Erythroblast (primary cell): ENCODE measurements at regions not wholly inside any gene's neighbourhood (a gene's known extent, or its start where the extent isn't known, plus 50 kb on each side); places are given as distances from the start of the nearest gene placed in this dataset.

ENCODE experiments used
- DNase-seq, 2 experiments: peaks; one replicate each; lab custom pipeline; 2025; lab: John Stamatoyannopoulos, UW
- GATA1 ChIP-seq: IDR thresholded peaks from 2 replicates; pipeline ENCODE4 v1.6.1; 2011; ENCODE audit warnings: low read depth, mild to moderate bottlenecking, control low read depth, low read length, moderate library complexity
- POLR2A ChIP-seq: IDR thresholded peaks from 2 replicates; pipeline ENCODE4 v1.6.1; 2011; ENCODE audit warnings: mild to moderate bottlenecking, low read length

GRCh38 chr9:88926781-88927505 is 64.3 kb upstream of the S1PR3 start:
- no peak for DNase-seq
- TF ChIP-seq POLR2A (no peak), GATA1 (no peak)

GRCh38 chr9:88927510-88927909 is 63.8 kb upstream of the S1PR3 start:
- TF ChIP-seq GATA1 (no peak), POLR2A (no peak)
- DNase-seq: no peak

GRCh38 chr9:88930716-88931115 is 60.6 kb upstream of the S1PR3 start:
- DNase-seq: no peak
- TF ChIP-seq GATA1 (no peak), POLR2A (no peak)

DNA sequence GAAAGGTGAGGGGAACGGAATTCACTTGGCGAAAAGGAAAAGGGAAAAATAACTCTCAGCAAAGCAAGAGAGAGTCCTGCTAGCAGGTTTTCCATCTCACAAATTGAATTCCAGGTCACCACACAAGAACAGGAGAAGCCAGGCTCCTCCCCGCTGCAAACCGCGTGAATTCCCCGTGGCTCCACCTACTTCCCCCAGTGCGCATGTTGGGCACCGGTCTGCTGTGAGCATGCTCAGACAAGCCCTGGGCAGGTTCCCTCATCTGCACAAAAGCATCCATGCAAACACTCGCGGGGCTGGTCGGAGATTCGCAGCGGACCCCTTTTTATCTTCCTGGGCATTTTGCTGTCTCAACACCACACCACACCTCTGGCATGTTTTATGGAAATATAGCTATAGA is 58.5 kb upstream of the S1PR3 start:
- TF ChIP-seq POLR2A (no peak), GATA1 (no peak)
- DNase-seq: no peak

- DNase-seq: peak in 1 of 2 experiments; percentile 13
- TF ChIP-seq GATA1 (no peak), POLR2A (no peak)
Observed at GRCh38 chr9:88933607-88934379, 57.5 kb upstream of the S1PR3 start.

- no peak for DNase-seq
- TF ChIP-seq GATA1 (no peak), POLR2A (no peak)
Observed at GRCh38 chr9:88934876-88935535, 56.3 kb upstream of the S1PR3 start.

GRCh38 chr9:88936132-88936531 is 55.1 kb upstream of the S1PR3 start:
- DNase-seq: no peak
- TF ChIP-seq POLR2A: no peak
- TF ChIP-seq GATA1: no peak

GRCh38 chr9:88936668-88937067 is 54.6 kb upstream of the S1PR3 start:
- DNase-seq: no peak
- TF ChIP-seq GATA1 (no peak), POLR2A (no peak)

DNA sequence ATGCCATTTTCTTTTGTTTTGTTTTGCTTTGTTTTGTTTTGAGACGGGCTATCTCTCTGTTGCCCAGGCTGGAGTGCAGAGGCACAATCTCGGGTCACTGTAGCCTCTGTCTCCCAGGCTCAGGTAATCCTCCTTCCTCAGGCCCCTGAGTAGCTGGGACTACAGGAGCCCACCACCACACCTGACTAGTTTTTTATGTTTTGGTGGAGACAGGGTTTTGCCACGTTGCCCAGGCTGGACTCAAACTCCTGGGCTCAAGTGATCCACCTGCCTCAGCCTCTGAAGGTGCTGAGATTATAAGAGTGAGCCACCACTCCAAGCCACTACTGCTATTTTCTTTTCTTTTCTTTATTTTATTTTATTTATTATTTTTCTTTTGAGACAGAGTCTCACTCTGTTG is 54.0 kb upstream of the S1PR3 start:
- DNase-seq: no peak
- TF ChIP-seq GATA1 (no peak), POLR2A (no peak)

DNA sequence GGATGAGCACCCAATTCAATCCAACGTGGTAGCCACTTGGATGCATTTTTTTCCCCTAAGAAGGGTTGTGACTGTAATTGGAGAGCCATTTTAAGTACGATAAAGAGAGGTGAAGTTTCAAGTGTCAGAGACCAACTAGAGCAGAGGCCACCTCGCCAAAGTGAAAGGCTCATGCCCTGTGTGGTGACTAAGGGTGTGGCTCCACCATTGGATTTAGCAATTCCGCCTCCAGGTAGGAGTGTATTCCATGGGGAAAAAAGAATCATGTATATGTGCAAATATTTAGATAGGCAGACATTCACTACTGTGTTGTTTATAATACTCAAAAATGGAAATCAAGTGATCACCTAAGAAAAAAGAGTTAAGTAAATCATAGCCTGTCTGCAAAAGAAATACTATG is 53.1 kb upstream of the S1PR3 start:
- no peak for TF ChIP-seq GATA1
- no peak for TF ChIP-seq POLR2A
- DNase-seq: no peak
